ENCODE measurements at regions not wholly inside any gene's neighbourhood (a gene's known extent, or its start where the extent isn't known, plus 50 kb on each side); places are given as distances from the start of the nearest gene placed in this dataset.

- DNase-seq (ENCODE audit: low read depth): no peak
These were observed 106.8 kb upstream of the HS3ST5 start for GRCh38 chr6:114449659-114450058.

- DNase-seq (ENCODE audit: low read depth): no peak
These were observed 103.5 kb upstream of the HS3ST5 start for GRCh38 chr6:114446342-114446741.

GRCh38 chr6:114445846-114446245 lies 103.0 kb upstream of the HS3ST5 start:
- DNase-seq (ENCODE audit: low read depth): no peak

- DNase-seq (ENCODE audit: low read depth): no peak
These were observed 96.6 kb upstream of the HS3ST5 start for GRCh38 chr6:114439411-114439810.

GRCh38 chr6:114437235-114437634 lies 94.4 kb upstream of the HS3ST5 start:
- DNase-seq (ENCODE audit: low read depth): no peak

GRCh38 chr6:114436691-114437090 lies 93.9 kb upstream of the HS3ST5 start:
- no peak for DNase-seq (ENCODE audit: low read depth)

GRCh38 chr6:114435985-114436384 lies 93.2 kb upstream of the HS3ST5 start:
- no peak for DNase-seq (ENCODE audit: low read depth)

GRCh38 chr6:114432400-114432799 lies 89.6 kb upstream of the HS3ST5 start:
- DNase-seq (ENCODE audit: low read depth): no peak

- DNase-seq (ENCODE audit: low read depth): no peak
These were observed 88.8 kb upstream of the HS3ST5 start for GRCh38 chr6:114431641-114432040.

- DNase-seq (ENCODE audit: low read depth): peak; percentile 14
These were observed 87.8 kb upstream of the HS3ST5 start for GRCh38 chr6:114430534-114431124.

- no peak for DNase-seq (ENCODE audit: low read depth)
These were observed 85.5 kb upstream of the HS3ST5 start for GRCh38 chr6:114428341-114428740.

GRCh38 chr6:114421199-114421598 lies 78.4 kb upstream of the HS3ST5 start:
- no peak for DNase-seq (ENCODE audit: low read depth)

- peak; percentile 58 for DNase-seq (ENCODE audit: low read depth)
These were observed 76.4 kb upstream of the HS3ST5 start for GRCh38 chr6:114419175-114419574.

- DNase-seq (ENCODE audit: low read depth): no peak
These were observed 75.6 kb upstream of the HS3ST5 start for GRCh38 chr6:114418304-114418972.

GRCh38 chr6:114407426-114408035 lies 64.7 kb upstream of the HS3ST5 start:
- no peak for DNase-seq (ENCODE audit: low read depth)

GRCh38 chr6:114404339-114404955 lies 61.6 kb upstream of the HS3ST5 start:
- no peak for DNase-seq (ENCODE audit: low read depth)

GRCh38 chr6:114403858-114404257 lies 61.0 kb upstream of the HS3ST5 start:
- DNase-seq (ENCODE audit: low read depth): no peak

- no peak for DNase-seq (ENCODE audit: low read depth)
These were observed 55.7 kb upstream of the HS3ST5 start for GRCh38 chr6:114398481-114398880.

All from HT1080 (cell line).